ENCODE measurements at regions not wholly inside any gene's neighbourhood (a gene's known extent, or its start where the extent isn't known, plus 50 kb on each side); places are given as distances from the start of the nearest gene placed in this dataset.

DNA sequence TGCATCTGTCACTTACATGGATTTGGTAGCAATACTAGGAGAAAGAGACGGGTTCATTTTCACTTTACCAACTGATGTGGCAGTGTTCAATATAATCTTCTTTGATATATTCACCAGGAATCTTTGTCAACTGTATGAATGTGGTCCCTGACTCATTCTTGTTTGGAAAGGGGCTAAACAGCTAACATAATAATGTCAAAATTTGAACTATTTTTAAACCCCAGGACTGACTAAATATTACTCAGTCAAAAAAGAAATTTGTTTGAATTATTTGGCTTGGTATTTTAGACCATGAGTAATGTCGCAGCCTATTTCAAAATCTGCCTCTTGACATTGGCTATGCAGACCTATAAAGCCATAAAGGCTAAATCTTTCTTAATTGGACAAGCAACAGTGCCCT lies 413.7 kb upstream of the RGPD4 start:
- Mint-ChIP-seq H3K9me3 (ENCODE audit: low read depth, unreplicated experiment) (peaks cover 18% of the 10 kb centered on the region), H3K4me3 (ENCODE audit: low read depth, unreplicated experiment) (no peak overlapping the region), H3K36me3 (ENCODE audit: insufficient read depth, unreplicated experiment) (no peaks in the 10 kb centered on the region), H3K4me1 (ENCODE audit: low read depth, unreplicated experiment) (no peaks in the 10 kb centered on the region), H3K27me3 (ENCODE audit: unreplicated experiment) (no peaks in the 10 kb centered on the region), H3K27ac (ENCODE audit: unreplicated experiment) (no peak overlapping the region)
- BruUV-seq (replicated peaks): no TSS peak
- no peak for DNase-seq
- no peak for TF ChIP-seq CTCF (IDR thresholded peaks at IDR 0.05; ENCODE audit: unreplicated experiment)
- intact Hi-C loops (cut with micrococcal nuclease; ENCODE audit: unreplicated experiment): no loop called here
- CTCF ChIA-PET: no interaction called here

DNA sequence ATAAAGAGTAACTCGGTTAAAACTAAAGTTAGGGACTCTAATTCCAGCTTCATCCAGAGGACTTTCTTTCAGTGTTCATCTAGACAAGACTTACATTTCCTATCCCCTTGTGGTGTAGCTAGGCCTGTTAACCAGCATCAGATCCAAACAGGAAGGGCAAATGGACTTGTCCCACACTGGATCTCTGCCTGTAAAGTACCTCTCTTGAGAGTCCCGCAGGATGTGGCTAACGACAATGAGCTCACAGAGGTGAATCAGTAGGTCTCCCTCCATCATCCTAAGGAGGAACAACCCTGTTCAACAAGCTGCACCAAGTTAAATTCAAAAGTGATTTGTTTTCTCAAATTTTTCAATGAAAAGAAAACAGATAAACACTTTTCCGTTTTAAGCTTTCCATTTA lies 412.3 kb upstream of the RGPD4 start:
- Mint-ChIP-seq H3K4me1 (ENCODE audit: low read depth, unreplicated experiment) (no peaks in the 10 kb centered on the region), H3K27me3 (ENCODE audit: unreplicated experiment) (no peaks in the 10 kb centered on the region), H3K36me3 (ENCODE audit: insufficient read depth, unreplicated experiment) (no peaks in the 10 kb centered on the region), H3K27ac (ENCODE audit: unreplicated experiment) (no peak overlapping the region), H3K4me3 (ENCODE audit: low read depth, unreplicated experiment) (no peak overlapping the region), H3K9me3 (ENCODE audit: low read depth, unreplicated experiment) (peaks cover 18% of the 10 kb centered on the region)
- intact Hi-C loops (cut with micrococcal nuclease; ENCODE audit: unreplicated experiment): no loop called here
- TF ChIP-seq CTCF (IDR thresholded peaks at IDR 0.05; ENCODE audit: unreplicated experiment): no peak
- CTCF ChIA-PET: no interaction called here
- no peak for DNase-seq
- no TSS peak for BruUV-seq (replicated peaks)

- H3K36me3 Mint-ChIP-seq (ENCODE audit: insufficient read depth, unreplicated experiment): no peaks in the 10 kb centered on the region
- H3K9me3 Mint-ChIP-seq (ENCODE audit: low read depth, unreplicated experiment): peaks cover 14% of the 10 kb centered on the region
- intact Hi-C loops (cut with micrococcal nuclease; ENCODE audit: unreplicated experiment): no loop called here
- no peak overlapping the region for H3K27ac Mint-ChIP-seq (ENCODE audit: unreplicated experiment)
- DNase-seq: no peak
- BruUV-seq (replicated peaks): no TSS peak
- no peak overlapping the region for H3K4me3 Mint-ChIP-seq (ENCODE audit: low read depth, unreplicated experiment)
- CTCF ChIA-PET: no interaction called here
- H3K4me1 Mint-ChIP-seq (ENCODE audit: low read depth, unreplicated experiment): no peaks in the 10 kb centered on the region
- no peaks in the 10 kb centered on the region for H3K27me3 Mint-ChIP-seq (ENCODE audit: unreplicated experiment)
- no peak for TF ChIP-seq CTCF (IDR thresholded peaks at IDR 0.05; ENCODE audit: unreplicated experiment)
Measured at GRCh38 chr2:107418708-107419107, 408.0 kb upstream of the RGPD4 start.

GRCh38 chr2:107419191-107419590 lies 407.5 kb upstream of the RGPD4 start:
- Mint-ChIP-seq H3K27me3 (ENCODE audit: unreplicated experiment) (no peaks in the 10 kb centered on the region), H3K4me1 (ENCODE audit: low read depth, unreplicated experiment) (no peaks in the 10 kb centered on the region), H3K36me3 (ENCODE audit: insufficient read depth, unreplicated experiment) (no peaks in the 10 kb centered on the region), H3K9me3 (ENCODE audit: low read depth, unreplicated experiment) (peaks cover 14% of the 10 kb centered on the region), H3K27ac (ENCODE audit: unreplicated experiment) (no peak overlapping the region), H3K4me3 (ENCODE audit: low read depth, unreplicated experiment) (no peak overlapping the region)
- no peak for TF ChIP-seq CTCF (IDR thresholded peaks at IDR 0.05; ENCODE audit: unreplicated experiment)
- BruUV-seq (replicated peaks): no TSS peak
- CTCF ChIA-PET: no interaction called here
- DNase-seq: no peak
- intact Hi-C loops (cut with micrococcal nuclease; ENCODE audit: unreplicated experiment): no loop called here

DNA sequence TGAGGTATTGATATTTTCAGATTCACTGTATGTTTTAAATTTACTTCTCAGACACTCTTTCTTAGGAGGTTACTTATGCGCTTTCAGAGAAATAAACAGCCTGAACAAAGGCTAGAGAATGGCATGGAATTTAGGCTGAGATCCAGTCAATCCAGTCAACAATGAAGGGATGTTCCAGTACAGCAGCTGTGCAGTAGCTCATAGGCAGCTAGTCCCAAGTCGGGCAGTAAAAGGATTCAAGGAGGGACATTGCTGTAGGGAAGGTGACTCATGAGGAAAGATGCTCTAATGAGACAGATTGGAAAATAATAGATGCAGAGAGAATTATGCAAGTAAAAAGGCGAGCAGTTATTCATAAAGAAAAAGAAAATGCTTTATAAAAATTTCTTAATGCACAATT lies 397.9 kb upstream of the RGPD4 start:
- BruUV-seq (replicated peaks): no TSS peak
- Mint-ChIP-seq H3K27me3 (ENCODE audit: unreplicated experiment) (no peaks in the 10 kb centered on the region), H3K36me3 (ENCODE audit: insufficient read depth, unreplicated experiment) (no peaks in the 10 kb centered on the region), H3K9me3 (ENCODE audit: low read depth, unreplicated experiment) (peaks cover 9% of the 10 kb centered on the region), H3K4me3 (ENCODE audit: low read depth, unreplicated experiment) (no peak overlapping the region), H3K4me1 (ENCODE audit: low read depth, unreplicated experiment) (no peaks in the 10 kb centered on the region), H3K27ac (ENCODE audit: unreplicated experiment) (no peak overlapping the region)
- no peak for DNase-seq
- CTCF ChIA-PET: no interaction called here
- intact Hi-C loops (cut with micrococcal nuclease; ENCODE audit: unreplicated experiment): no loop called here
- TF ChIP-seq CTCF (IDR thresholded peaks at IDR 0.05; ENCODE audit: unreplicated experiment): no peak
